GM18519 (cell line): ENCODE measurements at regions not wholly inside any gene's neighbourhood (a gene's known extent, or its start where the extent isn't known, plus 50 kb on each side); places are given as distances from the start of the nearest gene placed in this dataset.

ENCODE experiments used
- ATAC-seq: cut with Tn5 transposase; IDR thresholded peaks from one replicate; pipeline ENCODE4 v1.9.1; 2021; ENCODE audit warnings: mild to moderate bottlenecking, moderate library complexity; ENCODE audit not compliant: unreplicated experiment, low FRiP score

GRCh38 chr1:14466006-14466405 is 132.5 kb upstream of the KAZN start:
- no peak for ATAC-seq

- ATAC-seq, result no peak
Observed at GRCh38 chr1:14467112-14467511, 131.4 kb upstream of the KAZN start.

- no peak for ATAC-seq
Observed at GRCh38 chr1:14468751-14469150, 129.7 kb upstream of the KAZN start.

- ATAC-seq, result no peak
Observed at GRCh38 chr1:14470802-14471201, 127.7 kb upstream of the KAZN start.

- ATAC-seq, result no peak
Observed at GRCh38 chr1:14474856-14475255, 123.6 kb upstream of the KAZN start.

GRCh38 chr1:14476170-14476955 is 122.1 kb upstream of the KAZN start:
- ATAC-seq, result no peak

DNA sequence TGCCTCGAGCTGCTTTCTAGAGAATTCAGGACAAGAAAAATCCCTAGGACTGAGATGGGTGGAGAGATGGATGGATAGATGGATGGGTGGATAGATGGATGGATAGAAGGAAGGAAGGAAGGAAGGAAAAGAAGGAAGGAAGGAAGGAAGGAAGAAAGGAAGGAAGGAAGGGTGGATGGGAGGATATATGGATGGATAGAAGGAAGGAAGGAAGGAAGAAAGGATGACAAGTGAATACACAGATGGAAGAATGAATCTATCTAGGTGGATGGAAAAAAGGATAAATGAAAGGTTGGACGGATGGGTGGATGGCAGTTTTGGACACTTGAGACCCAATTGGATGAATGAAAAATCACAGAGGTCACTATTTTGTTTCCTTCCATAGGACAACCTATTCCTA is 120.4 kb upstream of the KAZN start:
- no peak for ATAC-seq

- ATAC-seq, result no peak
Observed at GRCh38 chr1:14479865-14480264, 118.6 kb upstream of the KAZN start.

DNA sequence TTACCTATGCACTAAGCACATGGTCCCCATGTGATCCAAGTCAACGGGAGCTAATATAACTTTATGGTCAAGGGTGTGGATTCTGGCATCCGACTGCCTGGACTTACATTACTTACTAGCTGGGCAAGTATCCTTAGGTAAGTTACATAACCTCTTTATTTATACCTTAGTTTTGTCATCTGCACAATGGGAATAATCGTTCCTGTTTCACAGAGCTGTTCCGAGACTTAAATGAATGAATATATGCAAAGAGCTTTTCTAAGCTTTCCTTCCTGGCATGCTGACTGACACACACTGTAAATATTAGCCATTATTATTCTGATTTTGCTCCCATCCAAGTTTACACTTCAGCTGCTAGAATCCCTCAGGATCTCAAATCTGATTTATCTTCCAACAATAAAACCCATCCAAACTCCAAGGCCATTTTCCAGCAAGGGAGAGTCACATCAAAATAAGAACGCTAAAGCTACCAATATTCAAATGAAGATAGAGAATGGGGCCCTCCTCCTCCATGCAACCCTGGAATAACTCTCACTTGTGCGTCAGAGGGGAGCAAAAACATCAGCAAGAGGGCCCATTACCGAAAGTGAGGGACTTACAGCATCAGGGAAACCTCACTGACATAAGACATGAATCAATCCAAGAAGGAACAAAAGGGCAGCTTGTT is 115.6 kb upstream of the KAZN start:
- ATAC-seq, result no peak

DNA sequence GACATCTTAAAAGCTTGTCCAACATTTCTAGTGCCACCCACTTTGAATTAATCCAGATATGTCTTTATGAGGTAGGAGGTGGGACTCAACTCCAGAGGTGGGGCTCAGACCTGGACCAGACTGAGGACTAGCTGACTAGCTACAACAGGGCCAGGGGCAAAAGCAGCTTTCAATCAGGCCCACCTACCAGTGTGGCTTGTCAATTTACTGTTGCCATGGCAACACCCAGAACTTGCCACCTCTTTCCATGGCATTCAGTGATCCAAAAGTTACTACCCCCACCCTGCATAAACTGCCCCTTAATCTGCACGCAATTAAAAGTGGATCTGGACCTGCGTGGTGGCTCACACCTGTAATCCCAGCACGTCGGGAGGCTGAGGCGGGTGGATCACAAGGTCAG is 113.2 kb upstream of the KAZN start:
- ATAC-seq, result no peak

DNA sequence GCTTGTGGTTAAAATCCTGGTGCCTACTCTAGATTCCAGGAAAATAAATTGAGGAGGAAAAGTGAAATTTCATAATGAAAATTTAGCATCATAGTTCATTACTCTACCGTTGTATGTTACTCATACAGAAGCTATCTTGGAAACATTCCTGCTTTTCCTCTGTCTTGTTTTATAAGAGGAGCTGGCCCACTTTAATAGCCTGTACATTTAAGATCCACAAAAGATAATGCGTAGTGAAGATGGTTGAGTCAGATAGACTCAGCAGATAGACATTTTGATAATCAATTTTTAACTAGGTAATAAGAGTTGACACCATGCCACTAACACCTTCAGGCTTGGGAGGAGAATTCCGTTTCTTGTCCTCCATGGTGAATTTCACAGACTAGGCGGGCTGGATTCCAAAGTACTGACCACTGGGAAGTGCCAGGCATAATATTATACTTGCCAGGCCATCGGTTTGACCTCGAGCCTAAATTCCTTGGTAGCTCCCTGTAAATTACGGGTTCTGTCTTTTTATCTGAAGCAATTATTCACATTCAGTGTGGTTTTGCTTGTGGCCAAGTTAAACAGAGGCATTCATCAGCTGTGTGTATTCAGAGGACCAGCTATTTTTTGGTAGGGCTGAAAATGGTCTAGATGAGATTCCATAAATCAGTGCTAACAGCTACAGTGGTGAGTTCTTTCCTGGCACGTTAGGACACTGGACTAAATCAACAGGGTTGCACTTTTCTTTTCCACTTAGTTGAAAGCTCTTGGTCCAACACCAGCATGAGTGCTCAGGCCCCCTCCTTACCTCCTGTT is 111.9 kb upstream of the KAZN start:
- ATAC-seq, result no peak

- ATAC-seq, result no peak
Observed at GRCh38 chr1:14487671-14488070, 110.8 kb upstream of the KAZN start.

DNA sequence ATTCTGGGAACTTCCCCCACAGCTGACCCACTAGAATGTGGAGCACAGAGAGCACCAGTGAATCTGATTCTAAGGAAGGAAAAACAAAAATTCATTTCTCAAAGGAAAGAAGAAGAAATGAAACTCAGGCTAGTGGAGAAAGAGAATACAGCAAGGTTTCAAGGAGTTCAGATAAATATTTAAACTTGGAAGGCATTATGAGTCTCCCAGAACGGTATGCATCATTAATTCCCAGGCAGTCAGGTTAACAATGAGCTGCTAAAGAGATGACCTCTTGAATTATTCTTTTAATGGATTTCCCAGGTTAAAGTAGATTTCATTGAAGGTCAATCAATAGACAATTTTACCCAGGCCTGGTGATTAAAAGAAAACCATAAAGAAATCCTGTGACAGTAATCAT is 103.6 kb upstream of the KAZN start:
- no peak for ATAC-seq

DNA sequence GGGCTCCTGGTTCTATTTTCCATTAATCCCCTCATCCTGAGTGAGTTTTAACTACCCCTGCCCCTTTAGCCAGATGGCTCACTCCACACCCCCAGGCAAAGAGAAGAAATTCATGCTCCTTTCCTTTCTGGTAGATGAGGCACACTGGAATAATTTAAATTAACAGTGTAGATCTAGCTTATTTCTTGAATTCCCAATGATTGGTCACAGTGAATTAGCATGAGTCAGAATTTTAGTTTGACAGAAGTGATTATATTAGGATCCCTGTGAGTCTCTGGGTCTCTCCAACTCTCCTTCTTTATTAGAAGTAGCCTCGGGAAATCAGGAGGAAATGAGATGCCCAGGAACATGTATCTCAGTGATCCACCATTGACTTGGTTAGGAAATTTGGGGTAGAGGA is 103.1 kb upstream of the KAZN start:
- ATAC-seq, result no peak

DNA sequence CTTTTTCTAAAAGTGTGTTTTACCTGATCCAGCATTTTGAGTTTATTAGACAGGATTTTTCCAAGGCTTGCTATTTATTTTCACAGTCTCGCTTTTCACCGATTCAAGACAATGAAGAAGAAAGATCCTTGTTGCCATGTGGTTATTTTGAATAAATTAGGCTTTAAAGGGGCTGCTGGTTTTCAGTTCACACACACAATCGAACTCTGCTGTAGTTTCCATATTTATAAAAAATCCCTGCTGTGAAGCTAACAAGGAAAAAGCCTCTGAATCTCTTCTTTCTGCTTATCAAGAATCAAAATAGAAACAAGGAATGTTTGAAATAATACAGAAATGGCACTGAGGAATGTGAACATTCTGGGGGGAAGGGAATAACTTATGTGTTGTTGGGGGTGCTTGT is 102.5 kb upstream of the KAZN start:
- no peak for ATAC-seq

- no peak for ATAC-seq
Observed at GRCh38 chr1:14498839-14499238, 99.6 kb upstream of the KAZN start.

GRCh38 chr1:14499312-14500040 is 99.0 kb upstream of the KAZN start:
- no peak for ATAC-seq

DNA sequence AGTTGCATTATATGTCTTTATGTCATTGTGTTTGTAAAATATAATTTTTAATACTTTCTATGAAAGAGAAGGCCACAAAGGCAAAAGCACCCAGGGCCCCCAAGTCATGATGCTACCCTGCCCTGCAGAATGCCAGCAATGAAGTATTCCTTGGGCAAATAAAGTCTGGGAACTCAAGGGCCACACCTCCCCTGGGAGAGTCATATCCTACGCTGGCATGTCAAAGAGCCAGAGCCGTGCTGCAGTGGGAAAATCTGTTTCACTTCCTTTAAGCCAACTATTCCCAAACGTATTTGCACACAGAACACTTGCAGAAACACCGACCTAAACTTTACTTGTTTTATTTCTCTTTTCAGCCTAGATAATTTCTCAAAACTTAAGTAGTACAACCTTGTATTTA is 98.4 kb upstream of the KAZN start:
- ATAC-seq, result no peak

GRCh38 chr1:14500912-14501311 is 97.6 kb upstream of the KAZN start:
- ATAC-seq, result no peak

- no peak for ATAC-seq
Observed at GRCh38 chr1:14504517-14504916, 94.0 kb upstream of the KAZN start.
